NB4 (cell line): ENCODE measurements at regions not wholly inside any gene's neighbourhood (a gene's known extent, or its start where the extent isn't known, plus 50 kb on each side); places are given as distances from the start of the nearest gene placed in this dataset.

Experiments
- CTCF ChIP-seq: IDR thresholded peaks from one replicate; pipeline ENCODE4 v1.5.1; 2012; ENCODE audit warnings: low read depth, low read length
- MAX ChIP-seq: IDR thresholded peaks from 2 replicates; pipeline ENCODE4 v1.6.1; 2011; ENCODE audit warnings: low read depth, low read length
- MYC ChIP-seq: IDR thresholded peaks from 2 replicates; pipeline ENCODE4 v1.6.1; 2011; ENCODE audit warnings: low read depth, low read length
- POLR2A ChIP-seq: IDR thresholded peaks from 2 replicates; pipeline ENCODE4 v1.6.1; 2011; ENCODE audit warnings: mild to moderate bottlenecking; ENCODE audit not compliant: insufficient read length; ENCODE audit errors: extremely low read depth

GRCh38 chr5:3372289-3372688, 223.3 kb upstream of the IRX1 start:
- no peak for TF ChIP-seq CTCF
- TF ChIP-seq MYC: no peak
- TF ChIP-seq POLR2A: no peak
- no peak for TF ChIP-seq MAX
